MM.1S (cell line): ENCODE measurements at regions not wholly inside any gene's neighbourhood (a gene's known extent, or its start where the extent isn't known, plus 50 kb on each side); places are given as distances from the start of the nearest gene placed in this dataset.

Experiments used
- EZH2 ChIP-seq: fragments of 300-600 bp; sonication (generic); optimal IDR thresholded peaks from 2 replicates; pipeline ENCODE3; 2017; ENCODE audit warnings: low read depth, mild to moderate bottlenecking, antibody characterized with exemption, low read length, mixed read lengths
- EZH2phosphoT487 ChIP-seq: fragments of 300-600 bp; sonication (generic); IDR thresholded peaks from 2 replicates; pipeline ENCODE4 v1.6.1; 2018; ENCODE audit warnings: antibody characterized with exemption, low read length
- TF ChIP-seq, protein P1 (sequence below): fragments of 300-600 bp; sonication (generic); IDR thresholded peaks from 2 replicates; pipeline ENCODE4 v1.5.1; 2016; ENCODE audit warnings: antibody characterized with exemption, low read length, mixed read lengths

- TF ChIP-seq, protein P1, sequence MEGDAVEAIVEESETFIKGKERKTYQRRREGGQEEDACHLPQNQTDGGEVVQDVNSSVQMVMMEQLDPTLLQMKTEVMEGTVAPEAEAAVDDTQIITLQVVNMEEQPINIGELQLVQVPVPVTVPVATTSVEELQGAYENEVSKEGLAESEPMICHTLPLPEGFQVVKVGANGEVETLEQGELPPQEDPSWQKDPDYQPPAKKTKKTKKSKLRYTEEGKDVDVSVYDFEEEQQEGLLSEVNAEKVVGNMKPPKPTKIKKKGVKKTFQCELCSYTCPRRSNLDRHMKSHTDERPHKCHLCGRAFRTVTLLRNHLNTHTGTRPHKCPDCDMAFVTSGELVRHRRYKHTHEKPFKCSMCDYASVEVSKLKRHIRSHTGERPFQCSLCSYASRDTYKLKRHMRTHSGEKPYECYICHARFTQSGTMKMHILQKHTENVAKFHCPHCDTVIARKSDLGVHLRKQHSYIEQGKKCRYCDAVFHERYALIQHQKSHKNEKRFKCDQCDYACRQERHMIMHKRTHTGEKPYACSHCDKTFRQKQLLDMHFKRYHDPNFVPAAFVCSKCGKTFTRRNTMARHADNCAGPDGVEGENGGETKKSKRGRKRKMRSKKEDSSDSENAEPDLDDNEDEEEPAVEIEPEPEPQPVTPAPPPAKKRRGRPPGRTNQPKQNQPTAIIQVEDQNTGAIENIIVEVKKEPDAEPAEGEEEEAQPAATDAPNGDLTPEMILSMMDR = no peak
- TF ChIP-seq EZH2 (no peak), EZH2phosphoT487 (no peak)
These were observed 445.6 kb upstream of the FLRT2 start for GRCh38 chr14:85084344-85084743.
